ENCODE measurements at regions not wholly inside any gene's neighbourhood (a gene's known extent, or its start where the extent isn't known, plus 50 kb on each side); places are given as distances from the start of the nearest gene placed in this dataset.

DNA sequence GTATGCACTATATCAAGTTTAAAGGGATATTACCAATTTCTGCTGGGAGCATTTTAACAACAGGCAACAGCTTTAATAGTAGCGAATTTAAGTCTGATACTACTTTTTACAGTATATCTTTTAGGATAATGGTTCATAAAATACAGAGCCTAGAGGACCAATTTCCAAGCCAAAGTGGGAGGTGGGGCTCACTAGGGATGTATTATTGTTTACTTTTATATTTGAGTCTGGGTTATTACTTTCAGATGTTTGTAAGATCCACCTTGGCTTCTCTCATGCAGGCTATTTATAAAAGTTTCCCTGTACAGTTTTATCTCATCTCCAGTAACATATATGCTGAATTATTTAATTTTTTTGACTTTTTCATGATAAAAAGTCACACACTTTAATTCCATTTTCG, 242.0 kb downstream of the CMPK2 start:
- H3K4me3 ChIP-seq (ENCODE audit: insufficient read depth, low read depth, low read length, poor library complexity, severe bottlenecking): no peak overlapping the region
- H3K27ac ChIP-seq (ENCODE audit: insufficient read depth, low read length, poor library complexity, severe bottlenecking): no peak overlapping the region
- no peaks in the 10 kb centered on the region for H3K36me3 ChIP-seq (ENCODE audit: control insufficient read depth, insufficient read depth, low read length)
- H3K9me3 ChIP-seq (ENCODE audit: control insufficient read depth, low read length): no peaks in the 10 kb centered on the region
- H3K27me3 ChIP-seq (replicated peaks; ENCODE audit: control insufficient read depth, insufficient read depth, low read length, poor library complexity, severe bottlenecking): no peaks in the 10 kb centered on the region
- H3K4me1 ChIP-seq (ENCODE audit: control insufficient read depth, insufficient read depth, low read length, poor library complexity, severe bottlenecking): no peaks in the 10 kb centered on the region
- DNase-seq: no peak

DNA sequence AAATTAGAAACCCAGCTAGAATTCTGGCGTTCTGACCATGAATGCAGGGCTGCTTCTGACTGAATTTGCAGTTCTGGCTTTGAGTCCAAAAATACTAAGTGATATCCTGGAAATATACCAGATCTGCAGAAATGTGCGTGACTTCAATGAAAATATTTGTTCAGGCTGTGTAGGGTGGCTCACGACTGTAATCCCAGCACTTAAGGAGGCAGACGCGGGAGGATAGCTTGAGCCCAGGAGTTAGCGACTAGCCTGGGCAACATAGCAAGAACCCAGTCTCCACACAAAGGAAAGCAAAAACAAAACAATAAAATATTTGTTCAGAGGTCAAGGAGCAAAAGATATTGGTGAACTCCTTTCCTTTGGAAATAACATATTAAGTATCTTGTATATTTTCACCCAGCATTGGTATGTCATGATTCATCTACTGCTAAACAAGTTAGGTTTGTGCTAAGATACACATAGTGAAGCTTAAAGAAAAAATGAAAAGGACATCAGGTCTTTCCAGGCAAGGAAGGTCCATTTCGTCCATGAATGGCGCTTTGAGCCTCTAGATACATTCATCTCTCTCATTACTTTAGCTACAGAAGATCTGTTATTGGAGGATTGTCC, 239.2 kb downstream of the CMPK2 start:
- Histone ChIP-seq H3K4me1 (ENCODE audit: control insufficient read depth, insufficient read depth, low read length, poor library complexity, severe bottlenecking) (no peaks in the 10 kb centered on the region), H3K4me3 (ENCODE audit: insufficient read depth, low read depth, low read length, poor library complexity, severe bottlenecking) (no peak overlapping the region), H3K27me3 (replicated peaks; ENCODE audit: control insufficient read depth, insufficient read depth, low read length, poor library complexity, severe bottlenecking) (no peaks in the 10 kb centered on the region), H3K9me3 (ENCODE audit: control insufficient read depth, low read length) (no peaks in the 10 kb centered on the region), H3K27ac (ENCODE audit: insufficient read depth, low read length, poor library complexity, severe bottlenecking) (no peak overlapping the region), H3K36me3 (ENCODE audit: control insufficient read depth, insufficient read depth, low read length) (no peaks in the 10 kb centered on the region)
- no peak for DNase-seq

GRCh38 chr2:6627316-6627715, 238.4 kb downstream of the CMPK2 start:
- Histone ChIP-seq H3K4me1 (ENCODE audit: control insufficient read depth, insufficient read depth, low read length, poor library complexity, severe bottlenecking) (no peaks in the 10 kb centered on the region), H3K9me3 (ENCODE audit: control insufficient read depth, low read length) (no peaks in the 10 kb centered on the region), H3K36me3 (ENCODE audit: control insufficient read depth, insufficient read depth, low read length) (no peaks in the 10 kb centered on the region)

DNA sequence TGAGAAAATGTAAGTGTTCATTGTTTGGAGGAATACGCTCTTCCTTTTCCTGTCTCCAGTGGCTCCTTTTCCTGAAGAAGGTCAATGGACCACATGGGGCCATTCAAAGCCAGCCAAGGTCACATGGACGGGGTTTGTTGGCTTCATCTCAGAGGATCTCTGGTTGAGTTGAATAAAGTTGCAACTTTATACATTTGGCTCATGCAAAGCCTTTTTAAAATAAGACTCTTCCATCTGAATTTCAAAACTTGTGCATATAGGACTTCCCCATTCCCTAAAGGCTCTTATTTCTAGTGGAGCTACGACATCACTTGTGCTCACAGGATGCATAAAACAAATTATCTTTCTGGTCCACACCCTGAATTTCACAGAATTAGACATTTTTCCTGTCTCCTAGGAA, 235.5 kb downstream of the CMPK2 start:
- Histone ChIP-seq H3K36me3 (ENCODE audit: control insufficient read depth, insufficient read depth, low read length) (no peaks in the 10 kb centered on the region), H3K27me3 (replicated peaks; ENCODE audit: control insufficient read depth, insufficient read depth, low read length, poor library complexity, severe bottlenecking) (no peaks in the 10 kb centered on the region), H3K27ac (ENCODE audit: insufficient read depth, low read length, poor library complexity, severe bottlenecking) (no peak overlapping the region), H3K4me1 (ENCODE audit: control insufficient read depth, insufficient read depth, low read length, poor library complexity, severe bottlenecking) (no peaks in the 10 kb centered on the region), H3K4me3 (ENCODE audit: insufficient read depth, low read depth, low read length, poor library complexity, severe bottlenecking) (no peak overlapping the region), H3K9me3 (ENCODE audit: control insufficient read depth, low read length) (no peaks in the 10 kb centered on the region)
- no peak for DNase-seq

More at GRCh38 chr2:6627316-6627715, 238.4 kb downstream of the CMPK2 start:
- Histone ChIP-seq H3K27me3 (replicated peaks; ENCODE audit: control insufficient read depth, insufficient read depth, low read length, poor library complexity, severe bottlenecking) (no peaks in the 10 kb centered on the region), H3K4me3 (ENCODE audit: insufficient read depth, low read depth, low read length, poor library complexity, severe bottlenecking) (no peak overlapping the region), H3K27ac (ENCODE audit: insufficient read depth, low read length, poor library complexity, severe bottlenecking) (no peak overlapping the region)
- no peak for DNase-seq

GRCh38 chr2:6635296-6635695, 230.4 kb downstream of the CMPK2 start:
- H3K27me3 ChIP-seq (replicated peaks; ENCODE audit: control insufficient read depth, insufficient read depth, low read length, poor library complexity, severe bottlenecking): no peaks in the 10 kb centered on the region
- no peaks in the 10 kb centered on the region for H3K4me1 ChIP-seq (ENCODE audit: control insufficient read depth, insufficient read depth, low read length, poor library complexity, severe bottlenecking)
- H3K27ac ChIP-seq (ENCODE audit: insufficient read depth, low read length, poor library complexity, severe bottlenecking): no peak overlapping the region
- H3K9me3 ChIP-seq (ENCODE audit: control insufficient read depth, low read length): no peaks in the 10 kb centered on the region
- H3K4me3 ChIP-seq (ENCODE audit: insufficient read depth, low read depth, low read length, poor library complexity, severe bottlenecking): no peak overlapping the region
- DNase-seq: no peak
- H3K36me3 ChIP-seq (ENCODE audit: control insufficient read depth, insufficient read depth, low read length): no peaks in the 10 kb centered on the region

GRCh38 chr2:6637330-6637729, 228.4 kb downstream of the CMPK2 start:
- Histone ChIP-seq H3K4me3 (ENCODE audit: insufficient read depth, low read depth, low read length, poor library complexity, severe bottlenecking) (no peak overlapping the region), H3K36me3 (ENCODE audit: control insufficient read depth, insufficient read depth, low read length) (no peaks in the 10 kb centered on the region), H3K27ac (ENCODE audit: insufficient read depth, low read length, poor library complexity, severe bottlenecking) (no peak overlapping the region), H3K4me1 (ENCODE audit: control insufficient read depth, insufficient read depth, low read length, poor library complexity, severe bottlenecking) (no peaks in the 10 kb centered on the region), H3K9me3 (ENCODE audit: control insufficient read depth, low read length) (no peaks in the 10 kb centered on the region), H3K27me3 (replicated peaks; ENCODE audit: control insufficient read depth, insufficient read depth, low read length, poor library complexity, severe bottlenecking) (no peaks in the 10 kb centered on the region)
- DNase-seq: no peak

GRCh38 chr2:6639929-6640620, 225.6 kb downstream of the CMPK2 start:
- H3K4me1 ChIP-seq (ENCODE audit: control insufficient read depth, insufficient read depth, low read length, poor library complexity, severe bottlenecking): no peaks in the 10 kb centered on the region
- H3K4me3 ChIP-seq (ENCODE audit: insufficient read depth, low read depth, low read length, poor library complexity, severe bottlenecking): no peak overlapping the region
- H3K9me3 ChIP-seq (ENCODE audit: control insufficient read depth, low read length): no peaks in the 10 kb centered on the region
- no peaks in the 10 kb centered on the region for H3K27me3 ChIP-seq (replicated peaks; ENCODE audit: control insufficient read depth, insufficient read depth, low read length, poor library complexity, severe bottlenecking)
- H3K36me3 ChIP-seq (ENCODE audit: control insufficient read depth, insufficient read depth, low read length): no peaks in the 10 kb centered on the region
- no peak for DNase-seq
- H3K27ac ChIP-seq (ENCODE audit: insufficient read depth, low read length, poor library complexity, severe bottlenecking): no peak overlapping the region

DNA sequence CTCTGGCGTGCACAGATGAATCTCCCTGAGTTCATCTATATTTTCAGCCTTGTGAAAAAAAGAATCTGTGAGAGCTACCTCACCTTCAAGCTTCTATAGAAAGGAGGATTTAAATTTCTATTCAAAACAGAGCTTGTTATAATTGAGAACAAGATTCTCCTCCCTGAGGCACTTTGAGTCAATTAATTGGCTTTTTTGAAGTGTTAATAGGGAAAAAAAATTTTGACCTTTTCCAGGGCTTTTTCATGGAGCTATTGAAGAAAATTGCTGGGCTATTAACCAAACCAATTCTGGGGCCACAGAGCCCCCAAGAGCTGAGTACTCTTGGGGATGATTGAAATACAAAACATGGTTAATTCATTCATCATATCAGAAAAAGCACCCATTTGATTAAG, 225.1 kb downstream of the CMPK2 start:
- H3K9me3 ChIP-seq (ENCODE audit: control insufficient read depth, low read length): no peaks in the 10 kb centered on the region
- no peaks in the 10 kb centered on the region for H3K27me3 ChIP-seq (replicated peaks; ENCODE audit: control insufficient read depth, insufficient read depth, low read length, poor library complexity, severe bottlenecking)
- H3K36me3 ChIP-seq (ENCODE audit: control insufficient read depth, insufficient read depth, low read length): no peaks in the 10 kb centered on the region
- no peak overlapping the region for H3K27ac ChIP-seq (ENCODE audit: insufficient read depth, low read length, poor library complexity, severe bottlenecking)
- H3K4me3 ChIP-seq (ENCODE audit: insufficient read depth, low read depth, low read length, poor library complexity, severe bottlenecking): no peak overlapping the region
- DNase-seq: no peak
- no peaks in the 10 kb centered on the region for H3K4me1 ChIP-seq (ENCODE audit: control insufficient read depth, insufficient read depth, low read length, poor library complexity, severe bottlenecking)

- H3K4me1 ChIP-seq (ENCODE audit: control insufficient read depth, insufficient read depth, low read length, poor library complexity, severe bottlenecking): no peaks in the 10 kb centered on the region
- H3K9me3 ChIP-seq (ENCODE audit: control insufficient read depth, low read length): no peaks in the 10 kb centered on the region
- no peak overlapping the region for H3K27ac ChIP-seq (ENCODE audit: insufficient read depth, low read length, poor library complexity, severe bottlenecking)
- no peaks in the 10 kb centered on the region for H3K36me3 ChIP-seq (ENCODE audit: control insufficient read depth, insufficient read depth, low read length)
- H3K27me3 ChIP-seq (replicated peaks; ENCODE audit: control insufficient read depth, insufficient read depth, low read length, poor library complexity, severe bottlenecking): no peaks in the 10 kb centered on the region
- no peak for DNase-seq
- H3K4me3 ChIP-seq (ENCODE audit: insufficient read depth, low read depth, low read length, poor library complexity, severe bottlenecking): no peak overlapping the region
These were observed 223.8 kb downstream of the CMPK2 start for GRCh38 chr2:6641956-6642355.

GRCh38 chr2:6644261-6644660, 221.4 kb downstream of the CMPK2 start:
- Histone ChIP-seq H3K36me3 (ENCODE audit: control insufficient read depth, insufficient read depth, low read length) (no peaks in the 10 kb centered on the region), H3K27me3 (replicated peaks; ENCODE audit: control insufficient read depth, insufficient read depth, low read length, poor library complexity, severe bottlenecking) (no peaks in the 10 kb centered on the region), H3K4me3 (ENCODE audit: insufficient read depth, low read depth, low read length, poor library complexity, severe bottlenecking) (no peak overlapping the region), H3K9me3 (ENCODE audit: control insufficient read depth, low read length) (no peaks in the 10 kb centered on the region), H3K27ac (ENCODE audit: insufficient read depth, low read length, poor library complexity, severe bottlenecking) (no peak overlapping the region), H3K4me1 (ENCODE audit: control insufficient read depth, insufficient read depth, low read length, poor library complexity, severe bottlenecking) (no peaks in the 10 kb centered on the region)
- no peak for DNase-seq

All from effector memory CD4-positive, alpha-beta T cell (primary cell).